ENCODE measurements at regions not wholly inside any gene's neighbourhood (a gene's known extent, or its start where the extent isn't known, plus 50 kb on each side); places are given as distances from the start of the nearest gene placed in this dataset.

DNA sequence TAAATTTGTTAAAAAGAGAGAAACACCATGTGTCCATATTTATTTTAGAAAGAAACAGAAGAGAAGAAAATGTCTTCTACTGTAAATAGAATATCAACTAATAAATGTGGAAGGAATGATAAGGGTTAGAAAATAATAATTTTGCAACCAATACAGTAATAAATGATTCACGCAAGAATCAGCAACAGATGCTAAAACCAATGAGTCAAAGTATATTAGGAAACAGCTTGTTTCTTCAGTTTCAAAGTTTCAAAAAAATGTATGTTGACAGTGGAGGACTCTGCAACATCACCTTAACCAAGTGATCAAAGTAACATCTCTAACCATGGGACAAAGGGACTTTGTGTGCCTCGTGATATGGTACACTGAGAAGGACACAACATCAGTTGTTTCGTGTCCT, 147.0 kb downstream of the TWIST2 start:
- WGBS, 2 donors, result 81 to 91% methylated on average over 3 of the region's 3 CpGs

GRCh38 chr2:238995634-238996033, 147.7 kb downstream of the TWIST2 start:
- 76 to 77% methylated on average over 1 of the region's 1 CpG for WGBS, 2 donors
- Histone ChIP-seq H3K36me3 (ENCODE audit: control insufficient read depth in 2 of 2, insufficient read depth in 2 of 2, low read length in 1 of 2) (no peaks in the 10 kb centered on the region), H3K4me1 (ENCODE audit: control insufficient read depth in 2 of 2, insufficient read depth in 2 of 2, low read length in 1 of 2) (no peaks in the 10 kb centered on the region), H3K27me3 (ENCODE audit: control insufficient read depth in 1 of 2, insufficient read depth in 2 of 2, low read length in 2 of 2) (no peaks in the 10 kb centered on the region), H3K4me3 (ENCODE audit: low read depth in 1 of 2, low read length in 2 of 2) (no peak overlapping the region), H3K9me3 (ENCODE audit: control insufficient read depth in 2 of 2, insufficient read depth in 1 of 2, low read depth in 1 of 2, low read length in 1 of 2) (no peaks in the 10 kb centered on the region), H3K27ac (ENCODE audit: low read depth in 2 of 2, low read length in 1 of 2) (no peak overlapping the region)

More for the DNA sequence above, 147.0 kb downstream of the TWIST2 start:
- Histone ChIP-seq H3K4me3 (ENCODE audit: low read depth in 1 of 2, low read length in 2 of 2) (no peak overlapping the region), H3K27me3 (ENCODE audit: control insufficient read depth in 1 of 2, insufficient read depth in 2 of 2, low read length in 2 of 2) (no peaks in the 10 kb centered on the region), H3K4me1 (ENCODE audit: control insufficient read depth in 2 of 2, insufficient read depth in 2 of 2, low read length in 1 of 2) (no peaks in the 10 kb centered on the region), H3K36me3 (ENCODE audit: control insufficient read depth in 2 of 2, insufficient read depth in 2 of 2, low read length in 1 of 2) (no peaks in the 10 kb centered on the region), H3K27ac (ENCODE audit: low read depth in 2 of 2, low read length in 1 of 2) (no peak overlapping the region), H3K9me3 (ENCODE audit: control insufficient read depth in 2 of 2, insufficient read depth in 1 of 2, low read depth in 1 of 2, low read length in 1 of 2) (no peaks in the 10 kb centered on the region)

GRCh38 chr2:238996331-238997136, 148.6 kb downstream of the TWIST2 start:
- 85% methylated on average over 18 to 21 of the region's 21 CpGs for WGBS, 2 donors
- no peaks in the 10 kb centered on the region for H3K4me1 ChIP-seq (ENCODE audit: control insufficient read depth in 2 of 2, insufficient read depth in 2 of 2, low read length in 1 of 2)
- H3K27me3 ChIP-seq (ENCODE audit: control insufficient read depth in 1 of 2, insufficient read depth in 2 of 2, low read length in 2 of 2), result no peaks in the 10 kb centered on the region
- H3K27ac ChIP-seq (ENCODE audit: low read depth in 2 of 2, low read length in 1 of 2), result no peak overlapping the region
- no peak overlapping the region for H3K4me3 ChIP-seq (ENCODE audit: low read depth in 1 of 2, low read length in 2 of 2)
- H3K9me3 ChIP-seq (ENCODE audit: control insufficient read depth in 2 of 2, insufficient read depth in 1 of 2, low read depth in 1 of 2, low read length in 1 of 2), result no peaks in the 10 kb centered on the region
- H3K36me3 ChIP-seq (ENCODE audit: control insufficient read depth in 2 of 2, insufficient read depth in 2 of 2, low read length in 1 of 2), result no peaks in the 10 kb centered on the region

GRCh38 chr2:238997137-238997390, 149.2 kb downstream of the TWIST2 start:
- no peak overlapping the region for H3K27ac ChIP-seq (ENCODE audit: low read depth in 2 of 2, low read length in 1 of 2)
- WGBS, 2 donors, result 82 to 88% methylated on average over 10 of the region's 10 CpGs
- H3K4me3 ChIP-seq (ENCODE audit: low read depth in 1 of 2, low read length in 2 of 2), result no peak overlapping the region
- H3K4me1 ChIP-seq (ENCODE audit: control insufficient read depth in 2 of 2, insufficient read depth in 2 of 2, low read length in 1 of 2), result no peaks in the 10 kb centered on the region
- no peaks in the 10 kb centered on the region for H3K27me3 ChIP-seq (ENCODE audit: control insufficient read depth in 1 of 2, insufficient read depth in 2 of 2, low read length in 2 of 2)
- H3K9me3 ChIP-seq (ENCODE audit: control insufficient read depth in 2 of 2, insufficient read depth in 1 of 2, low read depth in 1 of 2, low read length in 1 of 2), result no peaks in the 10 kb centered on the region
- no peaks in the 10 kb centered on the region for H3K36me3 ChIP-seq (ENCODE audit: control insufficient read depth in 2 of 2, insufficient read depth in 2 of 2, low read length in 1 of 2)

DNA sequence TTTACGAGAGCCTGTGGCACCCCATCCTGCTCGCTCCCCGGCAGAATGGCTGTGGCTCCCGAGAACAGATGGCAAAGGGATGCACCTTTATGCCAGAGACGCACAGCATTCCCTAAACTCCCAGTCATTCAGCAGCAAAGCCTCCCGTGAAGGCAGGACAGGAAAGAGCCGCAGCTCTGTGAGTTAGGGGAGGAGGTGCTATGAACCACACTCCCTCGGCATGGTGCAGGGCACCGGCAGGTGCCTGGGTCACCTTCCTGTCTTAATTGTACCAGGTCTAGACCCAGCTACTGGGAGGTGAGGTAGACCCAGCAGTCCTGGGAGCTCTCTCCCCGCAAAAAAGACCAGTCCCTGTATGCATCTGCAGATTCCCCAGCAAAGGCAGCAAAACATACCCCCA, 149.8 kb downstream of the TWIST2 start:
- Histone ChIP-seq H3K27ac (ENCODE audit: low read depth in 2 of 2, low read length in 1 of 2) (no peak overlapping the region), H3K4me3 (ENCODE audit: low read depth in 1 of 2, low read length in 2 of 2) (no peak overlapping the region), H3K9me3 (ENCODE audit: control insufficient read depth in 2 of 2, insufficient read depth in 1 of 2, low read depth in 1 of 2, low read length in 1 of 2) (no peaks in the 10 kb centered on the region), H3K36me3 (ENCODE audit: control insufficient read depth in 2 of 2, insufficient read depth in 2 of 2, low read length in 1 of 2) (no peaks in the 10 kb centered on the region), H3K4me1 (ENCODE audit: control insufficient read depth in 2 of 2, insufficient read depth in 2 of 2, low read length in 1 of 2) (no peaks in the 10 kb centered on the region), H3K27me3 (ENCODE audit: control insufficient read depth in 1 of 2, insufficient read depth in 2 of 2, low read length in 2 of 2) (no peaks in the 10 kb centered on the region)
- 82 to 87% methylated on average over 10 of the region's 10 CpGs for WGBS, 2 donors
